ENCODE measurements at regions not wholly inside any gene's neighbourhood (a gene's known extent, or its start where the extent isn't known, plus 50 kb on each side); places are given as distances from the start of the nearest gene placed in this dataset.

- TF ChIP-seq MYBL2 (CRISPR knock-in tag; IDR thresholded peaks at IDR 0.05): no peak
- no peak for TF ChIP-seq ZNF281 (CRISPR knock-in tag; IDR thresholded peaks at IDR 0.05)
- TF ChIP-seq MXD4 (CRISPR knock-in tag; IDR thresholded peaks at IDR 0.05; ENCODE audit: borderline replicate concordance): no peak
- no peak for TF ChIP-seq KAT7 (CRISPR knock-in tag; IDR thresholded peaks at IDR 0.05; ENCODE audit: borderline replicate concordance)
- no peak for TF ChIP-seq ATF3 (CRISPR knock-in tag; conservative IDR thresholded peaks at IDR 0.05)
- TF ChIP-seq CTCF (IDR thresholded peaks at IDR 0.05): no peak
- no peak for TF ChIP-seq USF2 (CRISPR knock-in tag; IDR thresholded peaks at IDR 0.05)
- TF ChIP-seq JUN (CRISPR knock-in tag; IDR thresholded peaks at IDR 0.05): no peak
- TF ChIP-seq ZSCAN18 (CRISPR knock-in tag; IDR thresholded peaks at IDR 0.05): no peak
- TF ChIP-seq NR2C2 (CRISPR knock-in tag; IDR thresholded peaks at IDR 0.05): no peak
- TF ChIP-seq GABPB1 (CRISPR knock-in tag; IDR thresholded peaks at IDR 0.05): no peak
- no peak for TF ChIP-seq MLX (CRISPR knock-in tag; IDR thresholded peaks at IDR 0.05)
- no peak for TF ChIP-seq ZNF416 (CRISPR knock-in tag; IDR thresholded peaks at IDR 0.05)
Observed at GRCh38 chr13:99124794-99125316, 75.8 kb upstream of the UBAC2 start.

All from WTC11 (cell line).